K562 (cell line): ENCODE measurements at regions not wholly inside any gene's neighbourhood (a gene's known extent, or its start where the extent isn't known, plus 50 kb on each side); places are given as distances from the start of the nearest gene placed in this dataset. TPM values are rescaled to one million over a fixed set of nuclear protein-coding genes. Genes with fewer than 3 reads are reported as not detected.

Source experiments
- ATAC-seq: fragments of 200-7000 bp; cut with Tn5 transposase; 3 replicates; pipeline ENCODE4 v1.9.1; 2020; ENCODE audit warnings: moderate library complexity
- BruUV-seq: library from RNA; stranded (reverse); fragments of 400-500 nt; replicated peaks from 2 replicates; lab custom pipeline; 2021; lab: Mats Ljungman, UMichigan
- CTCF ChIA-PET: fragments of 300-600 bp; formaldehyde crosslinking; extraction: SDS; loops from one replicate; lab custom pipeline; 2021; ENCODE audit warnings: low intra/inter-chr PET ratio; lab: Yijun Ruan, JAX
- POLR2A ChIA-PET: fragments of 300-600, 350-650 bp; sonication (Branson Sonifier 250); formaldehyde crosslinking; extraction: SDS; loops from one replicate; lab custom pipeline; 2021; ENCODE audit warnings: antibody characterized with exemption, inconsistent platforms; lab: Yijun Ruan, JAX
- DNase-seq, 4 experiments: peaks; one replicate each; pipeline versions ENCODE4 v3.0.0 to v3.0.0-alpha.2; 2011 to 2018; ENCODE audit warnings: low spot score in 3 of 4, mixed read lengths in 3 of 4; ENCODE audit errors: extremely low read depth in 1 of 4
- FAIRE-seq: peaks from 2 replicates; lab custom pipeline; 2011; peaks lifted over from hg19 to GRCh38; lab: Jason Lieb, UNC
- H2AFZ ChIP-seq: 2 replicates; pipeline ENCODE4 v1.6.0; 2011; ENCODE audit warnings: low read depth, low read length, control low read depth, inconsistent platforms
- H3K27ac ChIP-seq: fragments of 200-600 bp; 3 replicates; pipeline ENCODE4 v1.8.0; 2011; ENCODE audit warnings: low read depth, mild to moderate bottlenecking, control low read depth, inconsistent platforms, low read length, moderate library complexity, mixed read lengths; ENCODE audit errors: extremely low read depth
- H3K27me3 ChIP-seq, 2 experiments: fragments of 300-600 bp in 1 of 2; 2 replicates in 1 of 2; 3 replicates in 1 of 2; pipeline versions ENCODE4 v1.6.0 to v1.8.0; 2011; ENCODE audit warnings: inconsistent platforms in 2 of 2, low read length in 2 of 2, mild to moderate bottlenecking in 1 of 2, mixed read lengths in 1 of 2, moderate library complexity in 1 of 2; ENCODE audit not compliant: control insufficient read depth in 2 of 2, insufficient read depth in 2 of 2
- H3K36me3 ChIP-seq: fragments of 300-600 bp; 3 replicates; pipeline ENCODE4 v1.8.0; 2011; ENCODE audit warnings: mild to moderate bottlenecking, low read length, inconsistent platforms; ENCODE audit not compliant: control insufficient read depth, insufficient read depth
- H3K4me1 ChIP-seq, 2 experiments: fragments of 200-600 bp in 1 of 2; replicated peaks in 1 of 2; 2 replicates in 1 of 2; 3 replicates in 1 of 2; pipeline versions ENCODE4 v1.5.1 to v1.8.0; 2011; ENCODE audit warnings: inconsistent platforms in 2 of 2, low read length in 2 of 2, mild to moderate bottlenecking in 1 of 2, mixed read lengths in 1 of 2, moderate library complexity in 1 of 2; ENCODE audit not compliant: control insufficient read depth in 2 of 2, insufficient read depth in 2 of 2
- H3K4me2 ChIP-seq: 2 replicates; pipeline ENCODE4 v1.6.1; 2011; ENCODE audit warnings: low read length, control low read depth, inconsistent platforms, mixed read lengths; ENCODE audit not compliant: insufficient read depth
- H3K4me3 ChIP-seq: fragments of 200-600 bp; sonication (generic), shearing (Covaris generic); 2 replicates; pipeline ENCODE4 v1.5.1; 2016; ENCODE audit warnings: control low read depth, inconsistent platforms
- H3K79me2 ChIP-seq: fragments of 200-600 bp; 3 replicates; pipeline ENCODE4 v1.8.0; 2011; ENCODE audit warnings: low read length, inconsistent platforms; ENCODE audit not compliant: control insufficient read depth, insufficient read depth
- H3K9ac ChIP-seq, 2 experiments: 2 replicates each; pipeline versions ENCODE4 v1.6.0 to v1.6.1; 2011; ENCODE audit warnings: low read depth in 2 of 2, low read length in 2 of 2, control low read depth in 1 of 2, inconsistent platforms in 1 of 2, mild to moderate bottlenecking in 1 of 2, mixed read lengths in 1 of 2; ENCODE audit not compliant: insufficient read depth in 1 of 2
- H3K9me1 ChIP-seq: one replicate; pipeline ENCODE4 v1.6.0; 2011; ENCODE audit warnings: inconsistent platforms, mild to moderate bottlenecking, low read length, moderate library complexity; ENCODE audit not compliant: control insufficient read depth, insufficient read depth
- H3K9me3 ChIP-seq: replicated peaks from 2 replicates; pipeline ENCODE4 v1.5.1; 2011; ENCODE audit warnings: low read depth, low read length, inconsistent platforms; ENCODE audit not compliant: control insufficient read depth, insufficient read depth
- H4K20me1 ChIP-seq: replicated peaks from 2 replicates; pipeline ENCODE4 v1.6.1; 2011; ENCODE audit warnings: low read length, inconsistent platforms, mixed read lengths; ENCODE audit not compliant: control insufficient read depth, insufficient read depth
- ETV6 ChIP-seq, 3 experiments: fragments of 150-350 bp in 1 of 3; sonication (generic) in 1 of 3; formaldehyde crosslinking in 1 of 3; IDR thresholded peaks; 2 replicates each; pipeline versions ENCODE4 v1.6.1 to v1.8.0; 2014 to 2022; ENCODE audit warnings: borderline replicate concordance in 2 of 3, low read depth in 2 of 3, antibody characterized with exemption in 1 of 3, low read length in 1 of 3, mild to moderate bottlenecking in 1 of 3, missing genetic modification reagents in 1 of 3
- SOX6 ChIP-seq: fragments of 450-650 bp; IDR thresholded peaks from 2 replicates; pipeline ENCODE4 v1.6.1; 2014; ENCODE audit warnings: mild to moderate bottlenecking
- ZNF124 ChIP-seq: sonication (generic); formaldehyde crosslinking; IDR thresholded peaks from 2 replicates; pipeline ENCODE4 v1.8.1; 2022; ENCODE audit warnings: missing genetic modification reagents
- ZNF449 ChIP-seq: fragments of 250-450 bp; sonication (Bioruptor Pico); IDR thresholded peaks from 2 replicates; pipeline ENCODE4 v1.8.0; 2022; ENCODE audit warnings: moderate library complexity, mild to moderate bottlenecking, inconsistent platforms
- WGBS: fragments of 100-300 bp; shearing (Covaris generic); methylation state at CpG from one replicate; pipeline ENCODE4 v1.1.6; 2016; ENCODE audit warnings: low coverage, mixed read lengths; ENCODE audit not compliant: insufficient coverage; ENCODE audit errors: missing lambda C conversion rate; 5-methylcytosine and 5-hydroxymethylcytosine counted together
- in situ Hi-C: fragments of 300-500 bp; cut with MboI; formaldehyde crosslinking; loops from 4 replicates; pipeline ENCODE4 v1.15.0; 2018; ENCODE audit warnings: inconsistent platforms, mixed read lengths
- intact Hi-C: fragments of 100-400 bp; cut with micrococcal nuclease; formaldehyde crosslinking; loops from 2 replicates; pipeline ENCODE4 v1.14.2; 2022
- microRNA-seq: library from miRNA; unstranded; fragments of <30 nt; microRNA quantifications from one replicate; pipeline ENCODE4, GENCODE V29; 2018; ENCODE audit warnings: borderline microRNAs expressed
- small RNA-seq: library from RNA; depleted of rRNA; stranded (forward); fragments of <200 nt; gene quantifications from one replicate; pipeline ENCODE3, GENCODE V24; 2014

GRCh38 chr11:103851166-103851651 is 185.2 kb upstream of the DDI1 start:
- no peaks in the 10 kb centered on the region for H4K20me1 ChIP-seq
- no peak overlapping the region for H2AFZ ChIP-seq
- intact Hi-C loops (no loop called here), in situ Hi-C loops (no loop called here)
- H3K79me2 ChIP-seq, result no peaks in the 10 kb centered on the region
- H3K27ac ChIP-seq, result no peak overlapping the region
- H3K27me3 ChIP-seq, result no peaks in the 10 kb centered on the region
- no TSS peak for BruUV-seq
- no peaks in the 10 kb centered on the region for H3K4me1 ChIP-seq
- H3K4me2 ChIP-seq, result no peak overlapping the region
- H3K9me1 ChIP-seq, result no peaks in the 10 kb centered on the region
- no peak for ATAC-seq
- no peak overlapping the region for H3K4me3 ChIP-seq
- no peak for FAIRE-seq
- ChIA-PET CTCF (no interaction called here), POLR2A (no interaction called here)
- TF ChIP-seq ETV6 (IDR thresholded peaks at IDR 0.05; ENCODE audit: borderline replicate concordance in 1 of 2, low read depth in 2 of 2, low read length in 1 of 2) (no peak), ETV6 (CRISPR knock-in tag; IDR thresholded peaks at IDR 0.05; ENCODE audit: borderline replicate concordance) (no peak), SOX6 (no peak), ZNF124 (CRISPR knock-in tag) (no peak), ZNF449 (CRISPR knock-in tag) (no peak)
- no peak for DNase-seq
- no peaks in the 10 kb centered on the region; the same call in 1 of the 2 replicates for H3K9me3 ChIP-seq
- no peaks in the 10 kb centered on the region for H3K36me3 ChIP-seq
- no peak overlapping the region for H3K9ac ChIP-seq
- WGBS, result 0% methylated on average over 3 of the region's 3 CpGs

Small RNAs in the stretch of these regions (microRNA-seq; reads per million reads assigned to microRNA genes)
- gene MIR4693, result not detected

Small RNAs in the stretch of these regions (small RNA-seq; reads per million reads assigned to genes)
- gene MIR4693, result not detected
